ENCODE measurements at regions not wholly inside any gene's neighbourhood (a gene's known extent, or its start where the extent isn't known, plus 50 kb on each side); places are given as distances from the start of the nearest gene placed in this dataset.

DNA sequence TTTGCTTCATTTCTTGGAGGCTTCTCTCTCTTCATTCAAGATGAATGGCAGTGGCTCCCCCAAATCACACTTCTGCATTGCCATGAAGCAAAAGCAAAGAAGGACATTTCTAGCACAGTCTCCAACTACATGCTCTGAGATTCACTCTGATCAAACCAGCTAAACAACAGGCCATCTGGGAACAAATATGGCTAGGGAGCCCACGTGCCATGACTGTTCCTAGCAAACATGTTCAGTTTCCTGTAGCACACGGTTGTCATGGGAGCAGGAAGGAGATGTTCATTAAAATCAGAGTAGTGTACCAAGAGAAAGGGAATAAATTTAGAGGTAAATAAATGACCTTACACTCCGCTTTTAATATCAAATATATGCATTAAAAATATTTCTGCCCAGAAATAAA, 327.3 kb downstream of the GBE1 start:
- TF ChIP-seq, protein P1, sequence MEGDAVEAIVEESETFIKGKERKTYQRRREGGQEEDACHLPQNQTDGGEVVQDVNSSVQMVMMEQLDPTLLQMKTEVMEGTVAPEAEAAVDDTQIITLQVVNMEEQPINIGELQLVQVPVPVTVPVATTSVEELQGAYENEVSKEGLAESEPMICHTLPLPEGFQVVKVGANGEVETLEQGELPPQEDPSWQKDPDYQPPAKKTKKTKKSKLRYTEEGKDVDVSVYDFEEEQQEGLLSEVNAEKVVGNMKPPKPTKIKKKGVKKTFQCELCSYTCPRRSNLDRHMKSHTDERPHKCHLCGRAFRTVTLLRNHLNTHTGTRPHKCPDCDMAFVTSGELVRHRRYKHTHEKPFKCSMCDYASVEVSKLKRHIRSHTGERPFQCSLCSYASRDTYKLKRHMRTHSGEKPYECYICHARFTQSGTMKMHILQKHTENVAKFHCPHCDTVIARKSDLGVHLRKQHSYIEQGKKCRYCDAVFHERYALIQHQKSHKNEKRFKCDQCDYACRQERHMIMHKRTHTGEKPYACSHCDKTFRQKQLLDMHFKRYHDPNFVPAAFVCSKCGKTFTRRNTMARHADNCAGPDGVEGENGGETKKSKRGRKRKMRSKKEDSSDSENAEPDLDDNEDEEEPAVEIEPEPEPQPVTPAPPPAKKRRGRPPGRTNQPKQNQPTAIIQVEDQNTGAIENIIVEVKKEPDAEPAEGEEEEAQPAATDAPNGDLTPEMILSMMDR (IDR thresholded peaks at IDR 0.05) = no peak
- TF ChIP-seq POLR2A (IDR thresholded peaks at IDR 0.05) (no peak), POLR2AphosphoS5 (IDR thresholded peaks at IDR 0.05) (no peak)

All from prostate gland (tissue), 2 donors.